Esophagus mucosa (tissue), 1 donor: ENCODE measurements at regions not wholly inside any gene's neighbourhood (a gene's known extent, or its start where the extent isn't known, plus 50 kb on each side); places are given as distances from the start of the nearest gene placed in this dataset.

ENCODE experiments used
- ATAC-seq: fragments of 200-7000 bp; cut with Tn5 transposase; one replicate; pipeline ENCODE4 v1.9.1; 2020
- donor health status: DM: yes; HTN: yes; CAD: no.

- no peak for ATAC-seq
Measured at GRCh38 chr3:127108796-127109195, 84.1 kb upstream of the PRR23E start.

DNA sequence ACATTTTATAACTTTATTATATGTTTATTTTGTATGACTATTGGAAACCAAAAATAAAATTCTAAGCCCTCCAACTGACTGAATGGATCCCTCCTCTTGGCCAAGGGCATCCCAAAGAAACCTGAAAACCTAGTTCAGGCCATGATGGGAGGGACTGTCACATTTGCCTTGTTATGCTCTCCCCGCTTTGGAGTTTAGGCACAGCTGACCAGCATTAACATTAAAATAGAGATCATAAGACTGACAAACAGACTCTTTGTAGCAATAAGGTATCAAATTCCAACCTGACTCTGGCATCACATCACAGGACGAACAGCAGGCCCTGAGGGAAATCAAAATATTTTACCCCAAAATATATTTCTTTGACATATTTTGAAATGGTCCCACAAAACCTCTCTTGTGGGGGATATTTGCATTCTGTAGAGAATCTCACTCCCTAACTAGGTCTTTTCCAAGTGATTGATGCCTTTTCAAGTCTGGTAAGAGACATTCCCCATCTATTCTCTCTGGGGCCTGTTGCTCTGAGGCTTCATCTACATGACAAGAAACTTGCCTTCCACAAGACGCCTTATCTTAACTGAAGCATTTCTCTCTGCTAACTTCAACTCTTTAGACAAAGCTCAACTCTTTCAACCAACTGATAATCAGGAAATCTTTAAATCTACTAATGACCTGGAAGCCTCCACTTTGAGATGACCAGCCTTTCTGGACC is 81.8 kb upstream of the PRR23E start:
- ATAC-seq: no peak

GRCh38 chr3:127112796-127113570 is 79.9 kb upstream of the PRR23E start:
- no peak for ATAC-seq

- ATAC-seq: no peak
Measured at GRCh38 chr3:127113571-127113891, 79.4 kb upstream of the PRR23E start.

DNA sequence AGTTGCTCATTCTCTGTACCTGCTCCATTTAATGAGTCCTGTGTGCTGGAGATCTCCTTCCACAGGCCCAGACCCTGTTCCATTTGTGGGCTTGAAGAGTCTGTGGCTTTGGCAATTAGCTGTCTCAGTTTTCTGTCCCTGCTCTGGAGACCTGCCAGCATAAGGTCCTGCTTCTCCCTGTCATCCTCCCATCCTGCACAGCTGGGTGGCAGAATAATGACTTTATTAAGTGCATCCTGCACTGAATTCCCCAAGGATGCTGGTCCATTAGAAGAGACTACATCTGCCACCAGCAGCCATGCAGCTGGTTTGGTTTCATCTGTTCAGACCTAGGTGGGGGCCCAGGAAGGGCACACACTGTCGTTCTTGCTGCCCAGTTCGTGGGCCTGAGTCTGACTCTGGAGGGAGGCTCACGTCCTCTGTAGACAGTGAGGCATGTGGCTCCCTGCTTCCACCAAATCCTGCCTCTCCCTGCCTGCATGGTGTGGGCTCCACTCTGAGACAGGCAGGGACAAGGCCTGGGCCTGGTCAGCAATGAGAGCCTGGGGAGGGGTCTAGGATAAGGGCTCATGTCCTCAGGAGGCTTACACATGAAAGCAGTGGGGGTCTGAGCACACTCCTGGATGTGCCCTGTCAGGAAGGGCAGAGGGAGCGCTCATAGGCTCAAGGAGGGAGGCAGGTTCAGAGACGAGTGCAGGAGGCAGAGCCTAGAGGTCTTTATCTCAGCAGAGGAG is 78.4 kb upstream of the PRR23E start:
- ATAC-seq: no peak

DNA sequence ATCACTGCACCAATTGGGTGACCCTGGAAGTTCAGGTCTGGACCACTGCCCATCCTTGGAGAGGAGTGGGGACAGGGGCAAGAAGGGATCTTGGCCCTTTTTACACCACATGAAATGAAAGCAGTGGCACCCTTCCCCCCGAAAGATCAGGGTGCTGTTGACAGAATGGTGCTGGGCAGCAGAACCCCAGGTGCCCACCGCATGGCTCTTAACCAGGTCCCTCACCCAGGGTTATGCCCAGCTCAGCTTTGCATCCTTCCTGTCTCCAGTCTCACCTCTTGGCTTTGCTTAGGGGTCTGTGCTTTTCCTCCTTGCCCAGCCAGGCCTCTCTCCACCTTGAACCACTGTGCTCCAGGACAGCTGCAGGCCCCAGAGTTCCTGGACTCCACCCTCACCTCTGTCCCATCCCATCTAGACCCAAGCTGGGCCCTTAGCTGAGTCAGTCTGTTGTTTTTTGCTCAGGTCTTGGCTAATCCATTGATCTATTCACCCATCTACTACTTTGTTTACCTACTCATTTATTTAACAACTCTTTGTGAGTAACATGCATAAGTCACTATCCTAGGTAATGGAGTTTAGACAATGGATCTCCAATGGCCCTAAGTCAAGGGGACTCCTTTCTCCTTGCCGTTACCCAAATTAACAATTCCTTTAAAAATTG is 77.1 kb upstream of the PRR23E start:
- ATAC-seq: no peak

- no peak for ATAC-seq
Measured at GRCh38 chr3:127118366-127118765, 74.6 kb upstream of the PRR23E start.

DNA sequence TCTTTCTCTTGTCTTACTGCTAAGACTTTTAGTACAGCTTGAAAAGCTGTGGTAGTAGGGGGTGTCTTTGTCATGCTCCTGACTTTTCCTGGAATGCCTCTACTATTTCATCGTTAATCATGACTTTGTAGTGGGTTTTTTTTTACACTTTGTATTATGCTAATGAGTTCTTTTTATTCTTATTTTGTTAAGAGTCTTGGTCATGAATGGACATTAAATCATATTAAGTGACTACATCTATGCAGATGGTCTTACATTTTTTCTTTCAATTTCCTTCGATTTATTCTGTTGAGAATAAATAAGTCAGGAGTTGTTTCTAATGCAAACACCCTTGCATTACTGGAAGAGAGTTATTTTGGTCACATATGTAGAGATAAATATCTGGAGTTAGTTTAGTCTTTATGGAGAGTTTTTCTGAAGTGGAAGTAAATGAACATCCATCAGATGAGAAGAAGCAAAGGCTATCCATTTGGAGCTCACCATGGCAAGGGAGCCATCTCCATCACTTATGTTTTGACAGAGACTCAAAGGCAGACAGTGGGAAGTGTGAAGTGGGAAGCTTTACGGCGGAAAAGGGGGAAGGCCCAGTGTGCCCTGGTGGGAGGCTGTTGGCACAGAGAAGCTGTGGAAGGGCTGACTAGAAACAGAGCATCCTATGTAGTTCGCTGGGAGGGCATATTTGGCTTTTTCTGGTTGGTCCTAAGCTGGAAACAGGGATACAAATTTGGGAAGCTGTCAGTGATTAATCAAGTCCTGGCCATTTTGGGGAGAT is 73.1 kb upstream of the PRR23E start:
- no peak for ATAC-seq

DNA sequence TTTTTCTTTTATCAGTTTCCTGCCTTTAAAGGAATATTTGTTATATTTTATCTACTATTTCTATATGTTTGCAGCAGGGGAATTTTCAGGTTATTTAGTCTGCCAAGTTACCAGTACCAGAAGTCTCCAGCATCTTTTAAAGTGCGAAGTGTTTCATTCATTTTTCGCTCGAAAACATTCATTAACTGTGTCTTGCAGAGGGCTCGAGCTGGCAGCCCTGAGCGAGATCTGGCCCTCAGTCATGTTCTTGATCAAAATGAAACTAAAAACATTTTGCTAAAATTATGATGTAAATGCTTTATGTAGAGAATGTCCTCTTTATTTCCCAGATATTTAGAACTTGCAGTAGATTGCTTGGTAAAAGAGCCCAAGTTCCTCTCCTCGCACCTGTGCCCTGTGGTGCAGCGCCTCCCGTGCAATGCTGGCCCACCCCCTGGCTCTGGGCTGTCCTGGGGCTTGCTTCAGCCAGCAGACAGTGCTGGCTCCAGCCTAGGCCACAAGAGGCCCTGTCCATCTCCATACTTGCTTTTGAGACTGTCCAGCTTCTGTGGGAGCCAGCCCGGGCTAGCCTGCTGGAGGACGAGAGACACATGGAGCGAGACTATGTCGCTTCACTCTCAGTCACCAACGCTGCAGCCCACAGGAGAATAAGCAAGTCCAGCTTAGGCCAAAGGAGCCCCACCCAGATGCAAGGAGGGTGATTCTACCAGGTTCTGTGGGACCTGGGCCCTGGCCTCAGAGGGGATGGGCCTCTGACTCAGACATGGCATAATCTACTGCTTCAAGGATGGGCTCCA is 71.9 kb upstream of the PRR23E start:
- no peak for ATAC-seq

GRCh38 chr3:127121885-127122284 is 71.0 kb upstream of the PRR23E start:
- no peak for ATAC-seq

GRCh38 chr3:127123533-127123932 is 69.4 kb upstream of the PRR23E start:
- ATAC-seq: no peak

GRCh38 chr3:127124120-127124519 is 68.8 kb upstream of the PRR23E start:
- no peak for ATAC-seq

- ATAC-seq: no peak
Measured at GRCh38 chr3:127131424-127132170, 61.3 kb upstream of the PRR23E start.

GRCh38 chr3:127132876-127133275 is 60.1 kb upstream of the PRR23E start:
- ATAC-seq: no peak

DNA sequence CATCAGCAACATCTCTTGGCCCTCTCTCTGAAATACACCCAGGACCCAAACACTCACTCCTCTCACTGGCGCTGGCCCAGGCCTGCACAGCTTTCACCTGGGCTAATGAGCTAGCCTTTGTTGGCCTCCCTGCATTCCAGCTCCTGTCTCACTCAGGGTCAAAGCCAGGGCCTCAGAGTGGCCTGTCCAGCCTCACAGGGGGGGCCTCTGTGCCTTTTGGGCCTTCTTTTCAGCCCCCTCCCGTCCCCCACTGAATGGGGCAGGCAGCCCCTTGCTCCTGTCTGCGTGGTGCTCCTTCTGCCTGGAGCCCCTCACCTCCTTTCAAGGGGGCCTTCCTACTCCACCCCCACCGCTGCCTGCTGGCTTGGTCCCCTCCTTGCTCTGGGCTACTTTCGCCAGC is 59.0 kb upstream of the PRR23E start:
- ATAC-seq: no peak

DNA sequence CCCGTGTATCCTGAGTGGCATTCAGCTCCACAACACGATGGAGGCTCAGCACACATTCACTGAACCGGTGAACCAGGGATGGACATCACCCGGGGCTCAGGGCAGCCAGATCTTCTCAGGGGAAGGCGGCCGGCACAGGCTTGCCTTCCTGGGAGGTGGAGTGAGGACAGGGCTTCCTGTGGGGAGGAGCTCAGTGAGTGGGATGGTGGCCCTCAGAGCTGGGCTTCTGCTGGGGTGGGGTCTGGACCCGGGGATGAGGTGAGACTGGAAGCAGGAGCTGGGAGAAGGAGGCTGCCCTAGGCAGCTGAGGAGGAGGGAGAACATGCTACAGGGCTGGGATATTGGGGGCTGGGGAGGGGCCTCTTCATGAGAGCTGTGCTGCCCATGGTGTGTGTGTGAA is 58.5 kb upstream of the PRR23E start:
- no peak for ATAC-seq

- no peak for ATAC-seq
Measured at GRCh38 chr3:127134887-127135240, 58.1 kb upstream of the PRR23E start.

DNA sequence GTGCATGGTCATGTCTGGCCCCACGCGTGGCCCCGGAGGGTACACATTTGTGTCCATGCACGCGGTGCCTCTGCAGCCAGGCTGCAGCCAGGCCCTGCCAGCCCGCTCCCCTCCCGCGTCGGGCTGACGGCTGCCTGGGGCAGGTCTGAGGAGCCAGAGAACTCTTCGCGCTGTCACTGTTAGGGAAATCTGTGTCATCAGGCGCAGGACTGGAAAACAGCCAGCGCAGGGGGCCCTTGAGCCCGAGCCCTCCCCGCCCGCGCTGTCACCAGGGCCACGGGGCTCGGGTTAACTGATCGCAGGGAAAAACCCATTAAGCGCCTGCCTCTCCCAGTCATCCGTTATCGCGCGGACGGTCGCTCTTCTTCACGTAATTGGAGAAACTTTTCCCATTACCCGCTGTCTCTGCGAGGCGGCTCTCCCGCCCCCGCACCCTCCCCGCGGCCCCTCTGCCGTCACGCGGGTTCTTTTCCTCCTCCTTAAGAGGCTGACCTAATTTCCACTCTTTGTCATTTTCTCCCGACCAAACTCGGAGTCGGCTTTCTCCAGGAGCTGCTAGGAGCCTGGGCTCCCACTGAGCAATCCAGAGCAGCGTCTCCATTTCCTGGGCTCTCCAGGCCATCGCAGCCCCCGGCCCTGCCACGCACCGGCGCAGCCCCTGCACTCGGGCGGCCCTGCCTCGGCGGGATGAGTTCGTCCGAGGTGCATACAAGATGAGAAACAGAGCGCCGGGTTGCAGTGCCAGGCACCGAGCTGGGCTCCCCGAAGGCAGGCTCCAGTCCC is 57.5 kb upstream of the PRR23E start:
- no peak for ATAC-seq

DNA sequence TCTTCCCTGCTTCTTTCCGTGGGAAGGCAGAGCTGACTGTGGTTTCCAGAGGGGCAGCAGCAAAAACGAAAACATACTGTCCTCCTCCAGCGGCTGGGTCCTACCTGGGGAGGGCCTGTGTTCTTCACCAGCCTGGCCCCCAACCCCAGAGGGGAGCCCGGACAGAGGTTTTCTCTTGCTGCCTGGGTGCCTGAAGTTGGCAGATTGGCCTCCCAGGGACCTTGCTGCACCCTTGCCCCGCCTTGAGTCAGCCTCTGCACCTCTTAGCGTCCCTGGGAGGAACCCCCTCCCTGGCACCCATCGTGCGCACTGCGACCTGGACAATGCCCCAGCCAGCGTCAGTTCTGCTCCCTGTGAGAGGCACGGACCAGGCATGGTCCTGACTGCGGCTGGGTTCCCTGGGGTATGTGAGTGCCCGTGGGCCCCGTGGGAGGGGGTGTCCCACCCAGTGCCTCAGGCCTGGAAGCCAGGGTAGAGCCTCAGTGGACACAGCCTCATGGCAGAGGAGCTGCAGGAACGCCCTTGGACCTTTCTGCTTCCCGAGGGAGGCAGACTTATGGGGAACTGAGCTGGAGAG is 56.8 kb upstream of the PRR23E start:
- ATAC-seq: no peak

DNA sequence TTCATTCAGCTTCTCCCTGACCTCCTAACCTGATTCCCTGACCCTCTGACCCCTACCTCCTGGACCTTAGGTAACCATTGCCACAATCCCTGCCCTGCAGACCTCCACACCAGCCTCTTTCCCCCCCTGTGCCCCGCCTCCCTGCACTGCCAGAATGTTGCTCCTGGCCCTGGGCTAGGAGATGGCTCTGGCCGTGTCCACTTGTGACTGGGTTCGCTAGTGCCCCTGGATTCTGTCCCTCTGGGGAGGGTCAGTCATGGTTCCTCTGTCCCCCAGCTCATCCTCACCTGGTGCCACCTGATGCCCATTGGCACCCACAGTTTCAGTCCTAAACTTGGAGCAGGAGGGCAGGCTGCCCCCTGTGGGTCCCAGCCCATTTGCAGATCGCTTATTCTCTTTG is 56.2 kb upstream of the PRR23E start:
- ATAC-seq: no peak
